ENCODE measurements at regions not wholly inside any gene's neighbourhood (a gene's known extent, or its start where the extent isn't known, plus 50 kb on each side); places are given as distances from the start of the nearest gene placed in this dataset.

DNA sequence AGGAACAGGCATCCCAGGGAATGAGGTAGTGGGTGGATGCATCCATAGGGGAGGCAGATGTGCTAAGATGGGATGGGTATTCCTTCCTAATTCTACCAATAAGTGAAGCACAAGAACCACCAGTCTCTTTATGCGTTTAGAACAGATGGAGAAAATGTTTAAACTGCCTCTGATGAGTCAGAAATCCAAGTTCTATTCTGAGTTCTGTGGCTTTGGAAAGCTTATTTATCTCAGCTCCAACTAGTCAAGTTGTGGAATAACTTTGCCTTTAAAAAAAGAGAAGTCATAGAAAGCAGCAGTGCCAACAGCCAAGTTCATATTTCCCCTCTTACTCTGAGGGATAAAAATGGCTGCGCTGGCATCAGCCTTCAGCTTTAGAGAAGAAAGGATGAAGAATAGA, 761.7 kb downstream of the IGSF11 start (continued):
- TF ChIP-seq, protein P1, sequence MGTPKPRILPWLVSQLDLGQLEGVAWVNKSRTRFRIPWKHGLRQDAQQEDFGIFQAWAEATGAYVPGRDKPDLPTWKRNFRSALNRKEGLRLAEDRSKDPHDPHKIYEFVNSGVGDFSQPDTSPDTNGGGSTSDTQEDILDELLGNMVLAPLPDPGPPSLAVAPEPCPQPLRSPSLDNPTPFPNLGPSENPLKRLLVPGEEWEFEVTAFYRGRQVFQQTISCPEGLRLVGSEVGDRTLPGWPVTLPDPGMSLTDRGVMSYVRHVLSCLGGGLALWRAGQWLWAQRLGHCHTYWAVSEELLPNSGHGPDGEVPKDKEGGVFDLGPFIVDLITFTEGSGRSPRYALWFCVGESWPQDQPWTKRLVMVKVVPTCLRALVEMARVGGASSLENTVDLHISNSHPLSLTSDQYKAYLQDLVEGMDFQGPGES (IDR thresholded peaks at IDR 0.05; ENCODE audit: low read depth, low read length) = no peak
- TF ChIP-seq FOXJ3 (CRISPR knock-in tag; IDR thresholded peaks at IDR 0.05) = no peak

DNA sequence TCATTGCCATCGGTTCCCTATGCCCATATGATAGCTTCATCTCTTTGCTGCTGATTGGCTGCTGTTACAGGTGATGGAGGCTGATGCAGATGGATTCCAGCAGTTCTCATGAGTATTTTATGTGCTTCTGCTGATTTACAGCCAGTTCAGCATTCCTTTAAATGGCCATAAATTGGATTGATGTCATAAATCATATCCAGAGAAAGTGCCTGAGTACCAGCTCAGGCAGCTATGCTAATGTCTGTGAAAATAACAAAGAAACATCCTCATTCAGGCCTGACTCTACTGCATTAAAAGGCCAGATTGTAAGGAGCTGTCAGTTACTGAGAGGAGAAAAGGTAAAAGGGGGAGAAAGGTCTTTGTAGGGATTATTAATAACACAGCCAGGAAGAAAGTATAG, 756.8 kb downstream of the IGSF11 start:
- Histone ChIP-seq H3K27me3 (ENCODE audit: insufficient read depth) (no peaks in the 10 kb centered on the region), H3K36me3 (replicated peaks in 1 of 2; ENCODE audit: control insufficient read depth in 1 of 2, insufficient read depth in 2 of 2, low read length in 1 of 2) (no peaks in the 10 kb centered on the region), H3K9me2 (no peaks in the 10 kb centered on the region), H3K4me3 (ENCODE audit: low read depth in 2 of 2, low read length in 1 of 2) (no peak overlapping the region), H3F3A (replicated peaks; ENCODE audit: insufficient read depth) (no peaks in the 10 kb centered on the region), H3K9ac (no peak overlapping the region), H3K27ac (ENCODE audit: low read depth in 2 of 2, low read length in 1 of 2) (no peak overlapping the region), H3K4me2 (no peak overlapping the region), H3K79me2 (ENCODE audit: insufficient read depth) (no peaks in the 10 kb centered on the region), H3K9me3 (no peaks in the 10 kb centered on the region), H3K4me1 (ENCODE audit: control insufficient read depth in 1 of 2, insufficient read depth in 2 of 2, low read depth in 1 of 2, low read length in 1 of 2) (no peaks in the 10 kb centered on the region), H4K20me1 (ENCODE audit: insufficient read depth) (no peaks in the 10 kb centered on the region), H2AFZ (ENCODE audit: low read depth) (no peak overlapping the region)
- TF ChIP-seq, protein P2, sequence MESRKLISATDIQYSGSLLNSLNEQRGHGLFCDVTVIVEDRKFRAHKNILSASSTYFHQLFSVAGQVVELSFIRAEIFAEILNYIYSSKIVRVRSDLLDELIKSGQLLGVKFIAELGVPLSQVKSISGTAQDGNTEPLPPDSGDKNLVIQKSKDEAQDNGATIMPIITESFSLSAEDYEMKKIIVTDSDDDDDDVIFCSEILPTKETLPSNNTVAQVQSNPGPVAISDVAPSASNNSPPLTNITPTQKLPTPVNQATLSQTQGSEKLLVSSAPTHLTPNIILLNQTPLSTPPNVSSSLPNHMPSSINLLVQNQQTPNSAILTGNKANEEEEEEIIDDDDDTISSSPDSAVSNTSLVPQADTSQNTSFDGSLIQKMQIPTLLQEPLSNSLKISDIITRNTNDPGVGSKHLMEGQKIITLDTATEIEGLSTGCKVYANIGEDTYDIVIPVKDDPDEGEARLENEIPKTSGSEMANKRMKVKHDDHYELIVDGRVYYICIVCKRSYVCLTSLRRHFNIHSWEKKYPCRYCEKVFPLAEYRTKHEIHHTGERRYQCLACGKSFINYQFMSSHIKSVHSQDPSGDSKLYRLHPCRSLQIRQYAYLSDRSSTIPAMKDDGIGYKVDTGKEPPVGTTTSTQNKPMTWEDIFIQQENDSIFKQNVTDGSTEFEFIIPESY (IDR thresholded peaks at IDR 0.05; ENCODE audit: borderline replicate concordance, low read depth) = no peak
- TF ChIP-seq SMC3 (IDR thresholded peaks at IDR 0.05; ENCODE audit: low read depth, low read length) = no peak
- no peak for TF ChIP-seq MXI1 (IDR thresholded peaks at IDR 0.05; ENCODE audit: low read depth, low read length)
- no peak for TF ChIP-seq POLR2AphosphoS5 (IDR thresholded peaks at IDR 0.05; ENCODE audit: low read depth, low read length)
- no peak for TF ChIP-seq RCOR1 (IDR thresholded peaks at IDR 0.05; ENCODE audit: low read length)
- TF ChIP-seq GATA2 (CRISPR knock-in tag; IDR thresholded peaks at IDR 0.05) = no peak
- no peak for TF ChIP-seq RFX5 (IDR thresholded peaks at IDR 0.05; ENCODE audit: low read length)
- TF ChIP-seq NFIC (IDR thresholded peaks at IDR 0.05; ENCODE audit: borderline replicate concordance) = no peak
- no peak for TF ChIP-seq FOSL2 (IDR thresholded peaks at IDR 0.05; ENCODE audit: borderline replicate concordance, low read depth)
- no peak for TF ChIP-seq EP300 (IDR thresholded peaks at IDR 0.05; ENCODE audit: borderline replicate concordance in 1 of 2, low read depth in 1 of 2, low read length in 1 of 2)
- TF ChIP-seq, protein P3, sequence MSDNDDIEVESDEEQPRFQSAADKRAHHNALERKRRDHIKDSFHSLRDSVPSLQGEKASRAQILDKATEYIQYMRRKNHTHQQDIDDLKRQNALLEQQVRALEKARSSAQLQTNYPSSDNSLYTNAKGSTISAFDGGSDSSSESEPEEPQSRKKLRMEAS (IDR thresholded peaks at IDR 0.05; ENCODE audit: low read depth) = no peak
- TF ChIP-seq FOXJ3 (CRISPR knock-in tag; IDR thresholded peaks at IDR 0.05) = no peak
- no peak for TF ChIP-seq MEF2A (IDR thresholded peaks at IDR 0.05; ENCODE audit: borderline replicate concordance, low read depth)
- TF ChIP-seq SIN3A (IDR thresholded peaks at IDR 0.05; ENCODE audit: borderline replicate concordance, low read depth, low read length) = no peak
- TF ChIP-seq GABPA (IDR thresholded peaks at IDR 0.05; ENCODE audit: low read depth) = no peak
- no peak for DNase-seq
- 30% methylated on average over 1 of the region's 1 CpG for WGBS (ENCODE audit: low lambda C conversion rate)
- ChIA-PET POLR2A (no interaction called here), CTCF (no interaction called here)
